DOHH2 (cell line): ENCODE measurements at regions not wholly inside any gene's neighbourhood (a gene's known extent, or its start where the extent isn't known, plus 50 kb on each side); places are given as distances from the start of the nearest gene placed in this dataset.
"Not testable (repeated sequence)": the region's sequence is repeated elsewhere in the genome, so short reads cannot be mapped to it uniquely, and the experiment has no call there.

Source experiments
- H3F3A ChIP-seq: fragments of 200-600 bp; sonication (generic), shearing (Covaris generic); 2 replicates; pipeline ENCODE4 v1.6.0; 2016; ENCODE audit warnings: antibody characterized with exemption, mild to moderate bottlenecking; ENCODE audit not compliant: control insufficient read depth, insufficient read depth
- H3K27ac ChIP-seq: fragments of 200-600 bp; sonication (generic); 2 replicates; pipeline ENCODE4 v1.5.1; 2014; ENCODE audit warnings: low read depth, mild to moderate bottlenecking, low read length, moderate library complexity
- H3K27me3 ChIP-seq: fragments of 200-600 bp; sonication (generic); 2 replicates; pipeline ENCODE4 v1.6.1; 2014; ENCODE audit warnings: mild to moderate bottlenecking, low read length, mixed read lengths; ENCODE audit not compliant: control insufficient read depth
- H3K36me3 ChIP-seq: fragments of 200-600 bp; sonication (generic); 2 replicates; pipeline ENCODE4 v1.6.1; 2014; ENCODE audit warnings: mild to moderate bottlenecking, low read length, moderate library complexity, mixed read lengths; ENCODE audit not compliant: control insufficient read depth
- H3K4me1 ChIP-seq: fragments of 200-600 bp; sonication (generic); 2 replicates; pipeline ENCODE4 v1.6.1; 2014; ENCODE audit warnings: mild to moderate bottlenecking, low read length, mixed read lengths; ENCODE audit not compliant: control insufficient read depth
- H3K4me2 ChIP-seq: fragments of 200-600 bp; sonication (generic); 2 replicates; pipeline ENCODE4 v1.6.0; 2014; ENCODE audit warnings: mild to moderate bottlenecking, low read length, moderate library complexity
- H3K4me3 ChIP-seq: fragments of 200-600 bp; sonication (generic); 2 replicates; pipeline ENCODE4 v1.5.1; 2014; ENCODE audit warnings: mild to moderate bottlenecking, low read length, mixed read lengths
- H3K79me2 ChIP-seq: fragments of 200-600 bp; sonication (generic); 2 replicates; pipeline ENCODE4 v1.6.1; 2014; ENCODE audit warnings: mild to moderate bottlenecking, low read length, mixed read lengths; ENCODE audit not compliant: control insufficient read depth
- H3K9me2 ChIP-seq: fragments of 200-600 bp; sonication (generic); replicated peaks from 2 replicates; pipeline ENCODE4 v1.6.1; 2014; ENCODE audit warnings: mild to moderate bottlenecking, low read length, mixed read lengths; ENCODE audit not compliant: control insufficient read depth
- H3K9me3 ChIP-seq: fragments of 200-600 bp; sonication (generic); 2 replicates; pipeline ENCODE4 v1.6.1; 2014; ENCODE audit warnings: antibody characterized with exemption, low read length, mixed read lengths; ENCODE audit not compliant: control insufficient read depth, insufficient read depth
- H4K20me1 ChIP-seq: fragments of 200-600 bp; sonication (generic); 2 replicates; pipeline ENCODE4 v1.6.0; 2014; ENCODE audit warnings: low read depth, mild to moderate bottlenecking, antibody characterized with exemption, low read length, moderate library complexity; ENCODE audit not compliant: control insufficient read depth, insufficient read depth
- CTCF ChIP-seq: fragments of 200-600 bp; sonication (generic); IDR thresholded peaks from one replicate; pipeline ENCODE4 v1.5.1; 2014; ENCODE audit warnings: antibody characterized with exemption, mild to moderate bottlenecking, low read depth, low read length; ENCODE audit not compliant: poor library complexity, severe bottlenecking
- EZH2phosphoT487 ChIP-seq: fragments of 200-600 bp; sonication (generic); IDR thresholded peaks from 2 replicates; pipeline ENCODE4 v1.6.1; 2017; ENCODE audit warnings: borderline replicate concordance, mild to moderate bottlenecking, antibody characterized with exemption, low read length, moderate library complexity, mixed read lengths

DNA sequence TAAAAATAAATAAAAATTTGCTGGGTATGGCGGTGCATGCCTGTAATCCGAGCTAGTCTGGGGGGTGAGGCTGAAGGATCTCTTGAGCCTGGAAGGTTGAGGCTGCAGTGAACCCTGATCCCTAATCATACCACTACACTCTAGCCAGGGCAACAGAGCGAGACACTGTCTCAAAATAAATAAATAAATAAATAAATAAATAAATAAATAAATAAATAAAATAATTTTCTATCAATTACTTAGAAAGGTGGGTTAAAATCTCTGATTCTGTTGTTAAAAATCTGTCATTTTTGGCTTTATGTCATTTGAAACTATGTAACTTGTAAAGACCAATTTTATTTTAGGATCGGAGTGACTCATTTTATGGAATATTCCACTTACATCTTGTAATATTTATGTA, 958.6 kb downstream of the NXPH1 start:
- no peaks in the 10 kb centered on the region for H3K79me2 ChIP-seq
- H3F3A ChIP-seq = no peaks in the 10 kb centered on the region
- H3K9me2 ChIP-seq = no peaks in the 10 kb centered on the region
- no peaks in the 10 kb centered on the region for H3K36me3 ChIP-seq
- no peaks in the 10 kb centered on the region for H3K4me1 ChIP-seq
- no peak overlapping the region for H3K4me3 ChIP-seq
- H3K4me2 ChIP-seq = no peak overlapping the region
- TF ChIP-seq CTCF (no peak), EZH2phosphoT487 (no peak)
- H3K27ac ChIP-seq = no peak overlapping the region
- no peaks in the 10 kb centered on the region for H3K27me3 ChIP-seq
- peaks cover 6% of the 10 kb centered on the region; the same call in 1 of the 2 replicates for H3K9me3 ChIP-seq
- no peaks in the 10 kb centered on the region for H4K20me1 ChIP-seq

DNA sequence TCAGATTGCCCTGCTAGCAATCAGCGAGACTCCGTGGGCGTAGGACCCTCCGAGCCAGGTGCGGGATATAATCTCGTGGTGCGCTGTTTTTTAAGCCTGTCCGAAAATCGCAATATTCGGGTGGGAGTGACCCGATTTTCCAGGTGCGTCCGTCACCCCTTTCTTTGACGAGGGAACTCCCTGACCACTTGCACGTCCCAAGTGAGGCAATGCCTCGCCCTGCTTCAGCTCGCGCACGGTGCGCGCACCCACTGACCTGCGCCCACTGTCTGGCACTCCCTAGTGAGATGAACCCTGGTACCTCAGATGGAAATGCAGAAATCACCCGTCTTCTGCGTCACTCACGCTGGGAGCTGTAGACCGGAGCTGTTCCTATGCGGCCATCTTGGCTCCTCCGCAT, 971.0 kb downstream of the NXPH1 start:
- not testable (repeated sequence) for H3K27ac ChIP-seq, H3K27me3 ChIP-seq, H3K4me2 ChIP-seq, H3K36me3 ChIP-seq, H3K4me3 ChIP-seq, H3K9me2 ChIP-seq, H4K20me1 ChIP-seq, H3F3A ChIP-seq, H3K4me1 ChIP-seq, H3K9me3 ChIP-seq, H3K79me2 ChIP-seq

GRCh38 chr7:9407816-9408215, 974.4 kb downstream of the NXPH1 start:
- Histone ChIP-seq H4K20me1 (no peaks in the 10 kb centered on the region), H3K27ac (no peak overlapping the region), H3K9me2 (no peaks in the 10 kb centered on the region), H3K79me2 (no peaks in the 10 kb centered on the region), H3K27me3 (no peaks in the 10 kb centered on the region), H3K4me1 (no peaks in the 10 kb centered on the region), H3K9me3 (no peaks in the 10 kb centered on the region), H3F3A (no peaks in the 10 kb centered on the region), H3K4me3 (no peak overlapping the region), H3K4me2 (no peak overlapping the region), H3K36me3 (no peaks in the 10 kb centered on the region)
- no peak for TF ChIP-seq EZH2phosphoT487
- TF ChIP-seq CTCF = no peak

- Histone ChIP-seq H3K9me2 (no peaks in the 10 kb centered on the region), H4K20me1 (no peaks in the 10 kb centered on the region), H3K9me3 (no peaks in the 10 kb centered on the region), H3K4me2 (no peak overlapping the region), H3K79me2 (no peaks in the 10 kb centered on the region), H3K27me3 (no peaks in the 10 kb centered on the region), H3F3A (no peaks in the 10 kb centered on the region), H3K4me1 (no peaks in the 10 kb centered on the region), H3K27ac (no peak overlapping the region), H3K36me3 (no peaks in the 10 kb centered on the region), H3K4me3 (no peak overlapping the region)
- TF ChIP-seq EZH2phosphoT487 (no peak), CTCF (no peak)
Measured at GRCh38 chr7:9453521-9453920, 1020.1 kb downstream of the NXPH1 start.
